Hepatocyte (in vitro differentiated cells): ENCODE measurements at regions not wholly inside any gene's neighbourhood (a gene's known extent, or its start where the extent isn't known, plus 50 kb on each side); places are given as distances from the start of the nearest gene placed in this dataset.

Source experiments
- EZH2 ChIP-seq: fragments of 200-600 bp; sonication (generic); IDR thresholded peaks from 2 replicates; pipeline ENCODE4 v1.6.1; 2016; ENCODE audit warnings: antibody characterized with exemption, mild to moderate bottlenecking, borderline replicate concordance
- TF ChIP-seq, protein P1 (sequence below): fragments of 200-600 bp; sonication (generic); IDR thresholded peaks from 2 replicates; pipeline ENCODE4 v1.5.1; 2016; ENCODE audit warnings: antibody characterized with exemption, mild to moderate bottlenecking; ENCODE audit not compliant: poor library complexity

DNA sequence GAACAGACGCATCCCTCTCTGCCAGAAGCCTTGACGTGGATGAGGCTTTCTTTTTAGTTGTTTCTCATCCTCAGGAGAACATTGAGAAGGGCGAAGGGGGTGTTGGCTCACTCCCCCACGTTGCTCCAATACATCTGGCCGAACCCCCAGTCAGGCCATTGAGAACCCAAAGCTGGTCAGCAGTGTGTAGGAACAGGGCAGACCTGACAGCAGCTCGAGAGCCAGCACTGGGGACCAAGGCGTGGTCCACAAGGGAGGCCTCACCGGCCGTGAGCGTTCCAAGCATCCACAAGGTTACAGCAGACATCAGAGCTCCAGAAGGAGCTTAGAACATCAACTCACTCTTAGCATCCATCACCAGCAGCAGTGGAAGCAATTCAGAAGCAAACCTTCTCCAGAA, 387.9 kb upstream of the ARID1B start:
- no peak for TF ChIP-seq EZH2
- TF ChIP-seq, protein P1, sequence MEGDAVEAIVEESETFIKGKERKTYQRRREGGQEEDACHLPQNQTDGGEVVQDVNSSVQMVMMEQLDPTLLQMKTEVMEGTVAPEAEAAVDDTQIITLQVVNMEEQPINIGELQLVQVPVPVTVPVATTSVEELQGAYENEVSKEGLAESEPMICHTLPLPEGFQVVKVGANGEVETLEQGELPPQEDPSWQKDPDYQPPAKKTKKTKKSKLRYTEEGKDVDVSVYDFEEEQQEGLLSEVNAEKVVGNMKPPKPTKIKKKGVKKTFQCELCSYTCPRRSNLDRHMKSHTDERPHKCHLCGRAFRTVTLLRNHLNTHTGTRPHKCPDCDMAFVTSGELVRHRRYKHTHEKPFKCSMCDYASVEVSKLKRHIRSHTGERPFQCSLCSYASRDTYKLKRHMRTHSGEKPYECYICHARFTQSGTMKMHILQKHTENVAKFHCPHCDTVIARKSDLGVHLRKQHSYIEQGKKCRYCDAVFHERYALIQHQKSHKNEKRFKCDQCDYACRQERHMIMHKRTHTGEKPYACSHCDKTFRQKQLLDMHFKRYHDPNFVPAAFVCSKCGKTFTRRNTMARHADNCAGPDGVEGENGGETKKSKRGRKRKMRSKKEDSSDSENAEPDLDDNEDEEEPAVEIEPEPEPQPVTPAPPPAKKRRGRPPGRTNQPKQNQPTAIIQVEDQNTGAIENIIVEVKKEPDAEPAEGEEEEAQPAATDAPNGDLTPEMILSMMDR = no peak
